ENCODE measurements at regions not wholly inside any gene's neighbourhood (a gene's known extent, or its start where the extent isn't known, plus 50 kb on each side); places are given as distances from the start of the nearest gene placed in this dataset.

- 67 to 75% methylated on average over 11 to 16 of the region's 16 CpGs for WGBS, 2 donors
- H3K36me3 ChIP-seq (replicated peaks in 1 of 2; ENCODE audit: insufficient read depth in 1 of 2, low read depth in 2 of 2) = no peaks in the 10 kb centered on the region
- ATAC-seq (no peak), DNase-seq (no peak)
- H3K27me3 ChIP-seq = no peaks in the 10 kb centered on the region
- TF ChIP-seq CTCF (IDR thresholded peaks at IDR 0.05) = no peak
- no peak for TF ChIP-seq POLR2A (IDR thresholded peaks at IDR 0.05)
- intact Hi-C loops (cut with DNase I) = no loop called here
- no peak overlapping the region for H3K4me3 ChIP-seq
- no peaks in the 10 kb centered on the region for H3K4me1 ChIP-seq
- no peaks in the 10 kb centered on the region for H3K9me3 ChIP-seq
- H3K27ac ChIP-seq = no peak overlapping the region
Observed at GRCh38 chr19:31146546-31147183, 202.6 kb downstream of the TSHZ3 start.

GRCh38 chr19:31146015-31146414 is 203.2 kb downstream of the TSHZ3 start:
- ATAC-seq = no peak
- Histone ChIP-seq H3K4me1 (no peaks in the 10 kb centered on the region), H3K9me3 (no peaks in the 10 kb centered on the region), H3K27me3 (no peaks in the 10 kb centered on the region), H3K4me3 (no peak overlapping the region), H3K36me3 (replicated peaks in 1 of 2; ENCODE audit: insufficient read depth in 1 of 2, low read depth in 2 of 2) (no peaks in the 10 kb centered on the region), H3K27ac (no peak overlapping the region)
- no peak for TF ChIP-seq CTCF (IDR thresholded peaks at IDR 0.05)
- TF ChIP-seq POLR2A (IDR thresholded peaks at IDR 0.05) = no peak
- no peak for DNase-seq
- intact Hi-C loops (cut with DNase I) = no loop called here
- 71 to 81% methylated on average over 11 to 13 of the region's 13 CpGs for WGBS, 2 donors

- TF ChIP-seq POLR2A (IDR thresholded peaks at IDR 0.05) = no peak
- no peak for TF ChIP-seq CTCF (IDR thresholded peaks at IDR 0.05)
- H3K9me3 ChIP-seq = no peaks in the 10 kb centered on the region
- 36 to 39% methylated on average over 7 of the region's 7 CpGs for WGBS, 2 donors
- H3K4me3 ChIP-seq = no peak overlapping the region
- intact Hi-C loops (cut with DNase I) = no loop called here
- no peaks in the 10 kb centered on the region for H3K4me1 ChIP-seq
- H3K27me3 ChIP-seq = no peaks in the 10 kb centered on the region
- no peak overlapping the region for H3K27ac ChIP-seq
- no peaks in the 10 kb centered on the region for H3K36me3 ChIP-seq (replicated peaks in 1 of 2; ENCODE audit: insufficient read depth in 1 of 2, low read depth in 2 of 2)
- no peak for DNase-seq
- ATAC-seq = no peak
Observed at GRCh38 chr19:31145007-31145406, 204.2 kb downstream of the TSHZ3 start.

GRCh38 chr19:31144075-31144870 is 205.0 kb downstream of the TSHZ3 start:
- no peak for TF ChIP-seq POLR2A (IDR thresholded peaks at IDR 0.05)
- TF ChIP-seq CTCF (IDR thresholded peaks at IDR 0.05) = no peak
- intact Hi-C loops (cut with DNase I) = no loop called here
- Histone ChIP-seq H3K27me3 (no peaks in the 10 kb centered on the region), H3K9me3 (no peaks in the 10 kb centered on the region), H3K36me3 (replicated peaks in 1 of 2; ENCODE audit: insufficient read depth in 1 of 2, low read depth in 2 of 2) (no peaks in the 10 kb centered on the region), H3K4me3 (no peak overlapping the region), H3K27ac (no peak overlapping the region), H3K4me1 (no peaks in the 10 kb centered on the region)
- ATAC-seq = no peak
- no peak for DNase-seq
- 72 to 74% methylated on average over 7 of the region's 7 CpGs for WGBS, 2 donors

Measured in body of pancreas (tissue), 4 donors.